ENCODE measurements at regions not wholly inside any gene's neighbourhood (a gene's known extent, or its start where the extent isn't known, plus 50 kb on each side); places are given as distances from the start of the nearest gene placed in this dataset.

GRCh38 chr16:11424118-11424460, 78.8 kb downstream of the RMI2 start:
- no peak for TF ChIP-seq CTCF (conservative IDR thresholded peaks at IDR 0.05; ENCODE audit: low read length)
- no peak overlapping the region for H3K4me3 ChIP-seq (ENCODE audit: low read length)
- no peak for DNase-seq (ENCODE audit: low read depth)

- H3K4me3 ChIP-seq (ENCODE audit: low read length): no peak overlapping the region
- no peak for DNase-seq (ENCODE audit: low read depth)
- TF ChIP-seq CTCF (conservative IDR thresholded peaks at IDR 0.05; ENCODE audit: low read length): no peak
Measured at GRCh38 chr16:11425140-11425539, 79.9 kb downstream of the RMI2 start.

GRCh38 chr16:11428623-11428953, 83.3 kb downstream of the RMI2 start:
- no peak for DNase-seq (ENCODE audit: low read depth)
- no peak for TF ChIP-seq CTCF (conservative IDR thresholded peaks at IDR 0.05; ENCODE audit: low read length)
- H3K4me3 ChIP-seq (ENCODE audit: low read length): no peak overlapping the region

GRCh38 chr16:11429123-11429522, 83.9 kb downstream of the RMI2 start:
- no peak overlapping the region for H3K4me3 ChIP-seq (ENCODE audit: low read length)
- DNase-seq (ENCODE audit: low read depth): no peak
- no peak for TF ChIP-seq CTCF (conservative IDR thresholded peaks at IDR 0.05; ENCODE audit: low read length)

- TF ChIP-seq CTCF (conservative IDR thresholded peaks at IDR 0.05; ENCODE audit: low read length): no peak
- DNase-seq (ENCODE audit: low read depth): no peak
- H3K4me3 ChIP-seq (ENCODE audit: low read length): no peak overlapping the region
Measured at GRCh38 chr16:11429823-11430222, 84.6 kb downstream of the RMI2 start.

GRCh38 chr16:11430601-11431317, 85.5 kb downstream of the RMI2 start:
- DNase-seq (ENCODE audit: low read depth): no peak
- H3K4me3 ChIP-seq (ENCODE audit: low read length): no peak overlapping the region
- no peak for TF ChIP-seq CTCF (conservative IDR thresholded peaks at IDR 0.05; ENCODE audit: low read length)

GRCh38 chr16:11431915-11432465, 86.7 kb downstream of the RMI2 start:
- no peak for TF ChIP-seq CTCF (conservative IDR thresholded peaks at IDR 0.05; ENCODE audit: low read length)
- DNase-seq (ENCODE audit: low read depth): peak; percentile 9
- no peak overlapping the region for H3K4me3 ChIP-seq (ENCODE audit: low read length)
